Left lung (tissue), 4 donors: ENCODE measurements at regions not wholly inside any gene's neighbourhood (a gene's known extent, or its start where the extent isn't known, plus 50 kb on each side); places are given as distances from the start of the nearest gene placed in this dataset.

Experiments
- ATAC-seq: fragments of 200-7000 bp; cut with Tn5 transposase; one replicate; pipeline ENCODE4 v1.9.1; 2020; ENCODE audit warnings: moderate library complexity
- DNase-seq, 4 donors: peaks; one replicate each; pipeline ENCODE4 v3.0.0-alpha.2; 2013 to 2020
- H3K27ac ChIP-seq, 2 donors: fragments of 200-600 bp; sonication (generic) in 1 of 2; one replicate each; pipeline versions ENCODE4 v1.5.0 to v1.8.0; 2020 to 2021
- H3K27me3 ChIP-seq, 2 donors: fragments of 200-600 bp; sonication (generic) in 1 of 2; one replicate each; pipeline versions ENCODE4 v1.5.0 to v1.8.0; 2020 to 2021
- H3K36me3 ChIP-seq, 2 donors: fragments of 200-600 bp; sonication (generic) in 1 of 2; one replicate each; pipeline versions ENCODE4 v1.5.0 to v1.8.0; 2020 to 2021
- H3K4me1 ChIP-seq, 2 donors: fragments of 200-600 bp; one replicate each; pipeline ENCODE4 v1.8.0; 2021
- H3K4me3 ChIP-seq, 2 donors: fragments of 200-600 bp; sonication (generic) in 1 of 2; one replicate each; pipeline versions ENCODE4 v1.5.0 to v1.8.0; 2020 to 2021; ENCODE audit warnings: mild to moderate bottlenecking in 1 of 2
- H3K9me3 ChIP-seq, 2 donors: fragments of 200-600 bp; sonication (generic) in 1 of 2; one replicate each; pipeline versions ENCODE4 v1.5.0 to v1.8.0; 2020 to 2021
- intact Hi-C, 2 donors: fragments of 100-400 bp; cut with DNase I; formaldehyde crosslinking; loops; one replicate each; pipeline versions ENCODE4 v1.11.2 to v1.14.2; 2022
- TF ChIP-seq, protein P1 (sequence below), 2 donors: fragments of 200-600 bp; sonication (generic) in 1 of 2; IDR thresholded peaks; one replicate each; pipeline versions ENCODE4 v1.5.0 to v1.8.0; 2021; ENCODE audit warnings: antibody characterized with exemption in 2 of 2
- donor health status: DM: no; HTN: yes; CAD: no.
- donor health status: DM: no; HTN: no; CAD: no.

GRCh38 chr18:61209801-61210200, 123.4 kb upstream of the CDH20 start:
- Histone ChIP-seq H3K4me1 (no peaks in the 10 kb centered on the region), H3K27ac (no peak overlapping the region), H3K4me3 (no peak overlapping the region), H3K27me3 (no peaks in the 10 kb centered on the region), H3K9me3 (no peaks in the 10 kb centered on the region), H3K36me3 (no peaks in the 10 kb centered on the region)
- TF ChIP-seq, protein P1, sequence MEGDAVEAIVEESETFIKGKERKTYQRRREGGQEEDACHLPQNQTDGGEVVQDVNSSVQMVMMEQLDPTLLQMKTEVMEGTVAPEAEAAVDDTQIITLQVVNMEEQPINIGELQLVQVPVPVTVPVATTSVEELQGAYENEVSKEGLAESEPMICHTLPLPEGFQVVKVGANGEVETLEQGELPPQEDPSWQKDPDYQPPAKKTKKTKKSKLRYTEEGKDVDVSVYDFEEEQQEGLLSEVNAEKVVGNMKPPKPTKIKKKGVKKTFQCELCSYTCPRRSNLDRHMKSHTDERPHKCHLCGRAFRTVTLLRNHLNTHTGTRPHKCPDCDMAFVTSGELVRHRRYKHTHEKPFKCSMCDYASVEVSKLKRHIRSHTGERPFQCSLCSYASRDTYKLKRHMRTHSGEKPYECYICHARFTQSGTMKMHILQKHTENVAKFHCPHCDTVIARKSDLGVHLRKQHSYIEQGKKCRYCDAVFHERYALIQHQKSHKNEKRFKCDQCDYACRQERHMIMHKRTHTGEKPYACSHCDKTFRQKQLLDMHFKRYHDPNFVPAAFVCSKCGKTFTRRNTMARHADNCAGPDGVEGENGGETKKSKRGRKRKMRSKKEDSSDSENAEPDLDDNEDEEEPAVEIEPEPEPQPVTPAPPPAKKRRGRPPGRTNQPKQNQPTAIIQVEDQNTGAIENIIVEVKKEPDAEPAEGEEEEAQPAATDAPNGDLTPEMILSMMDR (IDR thresholded peaks at IDR 0.05) = no peak
- DNase-seq (peak in 1 of 4 donors; percentile 17), ATAC-seq (no peak)
- intact Hi-C loops = no loop called here

DNA sequence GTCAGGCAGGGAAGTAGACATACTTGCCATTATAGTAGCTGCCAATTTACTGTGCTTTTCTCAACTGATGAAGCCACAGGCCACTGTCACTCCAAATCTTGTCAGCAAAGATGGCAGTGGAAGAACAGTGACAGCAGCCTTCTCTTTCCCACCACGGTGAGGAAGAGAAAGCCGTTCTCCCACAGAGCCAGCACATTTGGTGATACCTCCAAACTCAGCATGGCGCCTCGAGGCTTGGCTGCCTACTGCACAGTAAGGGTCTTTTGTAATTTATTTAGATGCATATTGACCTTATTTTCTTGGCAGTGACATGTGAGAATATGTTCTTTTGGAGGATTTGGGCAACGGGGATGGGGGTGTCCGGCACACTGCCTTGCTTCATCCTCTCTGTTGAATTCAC, 117.2 kb upstream of the CDH20 start:
- Histone ChIP-seq H3K27ac (no peak overlapping the region), H3K4me1 (no peaks in the 10 kb centered on the region), H3K9me3 (no peaks in the 10 kb centered on the region), H3K27me3 (no peaks in the 10 kb centered on the region), H3K4me3 (no peak overlapping the region), H3K36me3 (no peaks in the 10 kb centered on the region)
- ATAC-seq (no peak), DNase-seq (no peak)
- intact Hi-C loops = no loop called here
- TF ChIP-seq, protein P1 (IDR thresholded peaks at IDR 0.05) = no peak

GRCh38 chr18:61222206-61222605, 111.0 kb upstream of the CDH20 start:
- Histone ChIP-seq H3K9me3 (peaks cover 0 to 13% of the 10 kb centered on the region in 2 donors), H3K36me3 (no peaks in the 10 kb centered on the region), H3K27ac (no peak overlapping the region), H3K27me3 (no peaks in the 10 kb centered on the region), H3K4me1 (no peaks in the 10 kb centered on the region), H3K4me3 (no peak overlapping the region)
- intact Hi-C loops = no loop called here
- TF ChIP-seq, protein P1 (IDR thresholded peaks at IDR 0.05) = no peak
- DNase-seq = no peak
- no peak for ATAC-seq

DNA sequence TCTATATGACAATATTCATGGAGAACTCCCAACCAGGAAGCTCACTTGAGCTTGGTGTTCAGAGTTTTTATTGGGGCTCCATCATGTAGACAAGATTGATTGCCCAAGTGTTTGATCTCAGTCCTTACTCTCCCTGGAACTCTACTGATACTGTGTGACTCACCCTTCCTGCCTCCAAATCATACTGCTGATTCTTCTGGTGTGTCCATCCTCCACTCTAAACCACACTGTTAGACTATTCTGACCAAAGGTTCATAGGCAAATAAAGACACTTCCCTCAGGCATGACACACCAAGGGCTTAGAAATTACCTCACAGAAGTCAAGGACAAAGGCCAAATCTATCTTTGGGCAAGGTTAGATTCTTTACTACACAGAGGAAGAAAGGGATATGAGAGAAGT, 107.9 kb upstream of the CDH20 start:
- Histone ChIP-seq H3K36me3 (no peaks in the 10 kb centered on the region), H3K27ac (no peak overlapping the region), H3K4me3 (no peak overlapping the region), H3K4me1 (no peaks in the 10 kb centered on the region), H3K27me3 (no peaks in the 10 kb centered on the region), H3K9me3 (peaks cover 0 to 13% of the 10 kb centered on the region in 2 donors)
- intact Hi-C loops = no loop called here
- DNase-seq (no peak), ATAC-seq (no peak)
- TF ChIP-seq, protein P1 (IDR thresholded peaks at IDR 0.05) = no peak

- no peak for ATAC-seq
- Histone ChIP-seq H3K4me3 (no peak overlapping the region), H3K27me3 (no peaks in the 10 kb centered on the region), H3K27ac (no peak overlapping the region), H3K4me1 (no peaks in the 10 kb centered on the region), H3K36me3 (no peaks in the 10 kb centered on the region), H3K9me3 (no peaks in the 10 kb centered on the region)
- DNase-seq = no peak
- TF ChIP-seq, protein P1 (IDR thresholded peaks at IDR 0.05) = no peak
- intact Hi-C loops = no loop called here
Observed at GRCh38 chr18:61236356-61237057, 96.7 kb upstream of the CDH20 start.
